ENCODE measurements at regions not wholly inside any gene's neighbourhood (a gene's known extent, or its start where the extent isn't known, plus 50 kb on each side); places are given as distances from the start of the nearest gene placed in this dataset.
"Not testable (repeated sequence)": the region's sequence is repeated elsewhere in the genome, so short reads cannot be mapped to it uniquely, and the experiment has no call there.

- DNase-seq = no peak
Observed at GRCh38 chr13:78976696-78977095, 317.7 kb upstream of the OBI1 start.

DNA sequence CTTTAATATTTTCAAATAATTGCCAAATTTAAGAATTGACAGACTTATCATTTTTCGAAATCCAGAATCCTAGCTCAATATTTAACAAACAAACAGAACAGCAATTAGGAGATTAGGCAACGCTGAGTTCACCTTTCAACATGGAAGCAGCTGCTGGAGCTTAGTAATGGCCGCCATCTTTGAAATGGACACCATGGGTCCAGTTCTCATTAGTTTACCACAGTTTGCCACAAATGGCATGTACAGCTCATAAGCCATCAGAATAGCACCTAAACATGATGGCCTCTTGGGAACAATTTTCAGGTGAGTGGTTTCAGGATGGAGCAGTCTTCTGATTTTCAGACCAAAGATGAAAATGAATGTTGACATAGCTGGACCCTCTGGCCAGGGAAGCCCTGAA is 313.6 kb upstream of the OBI1 start:
- DNase-seq = no peak

- DNase-seq = no peak
Observed at GRCh38 chr13:78971355-78972025, 312.5 kb upstream of the OBI1 start.

- no peak for DNase-seq
Observed at GRCh38 chr13:78960881-78961280, 301.9 kb upstream of the OBI1 start.

- no peak for DNase-seq
Observed at GRCh38 chr13:78958006-78958405, 299.1 kb upstream of the OBI1 start.

DNA sequence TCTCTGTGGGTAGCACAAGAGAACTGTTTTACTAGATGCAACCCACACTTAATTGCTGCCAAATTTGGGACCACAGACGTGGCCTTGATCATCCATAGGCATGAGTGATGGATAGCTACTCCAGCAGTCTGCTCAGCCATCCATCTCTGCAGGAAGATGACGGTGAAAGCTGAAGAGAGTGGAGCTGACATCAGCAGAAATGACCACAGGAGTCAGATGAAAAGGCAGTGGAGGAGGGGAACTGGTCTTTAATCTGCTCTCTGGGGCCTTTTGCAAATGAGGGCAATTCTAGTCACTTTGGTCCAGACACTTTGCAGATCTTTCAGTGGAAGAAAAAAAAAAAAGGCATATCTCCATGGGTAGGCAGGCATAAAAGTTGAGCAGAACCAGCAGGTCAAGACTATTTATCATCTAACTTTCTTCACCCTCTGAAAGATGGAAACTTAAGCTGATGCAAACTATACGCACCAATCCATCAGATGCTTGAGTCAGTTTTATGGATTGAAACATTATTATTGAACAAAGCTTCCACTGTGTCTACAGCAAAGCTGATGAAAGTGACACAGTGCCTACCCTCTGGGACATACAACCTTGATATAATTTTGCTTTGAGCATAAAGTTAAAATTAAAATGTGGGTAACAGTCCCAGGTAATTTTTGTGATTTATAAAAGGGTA is 281.6 kb upstream of the OBI1 start:
- no peak for DNase-seq

GRCh38 chr13:78934336-78934735 is 275.4 kb upstream of the OBI1 start:
- DNase-seq = no peak

GRCh38 chr13:78915015-78915414 is 256.1 kb upstream of the OBI1 start:
- DNase-seq = no peak

DNA sequence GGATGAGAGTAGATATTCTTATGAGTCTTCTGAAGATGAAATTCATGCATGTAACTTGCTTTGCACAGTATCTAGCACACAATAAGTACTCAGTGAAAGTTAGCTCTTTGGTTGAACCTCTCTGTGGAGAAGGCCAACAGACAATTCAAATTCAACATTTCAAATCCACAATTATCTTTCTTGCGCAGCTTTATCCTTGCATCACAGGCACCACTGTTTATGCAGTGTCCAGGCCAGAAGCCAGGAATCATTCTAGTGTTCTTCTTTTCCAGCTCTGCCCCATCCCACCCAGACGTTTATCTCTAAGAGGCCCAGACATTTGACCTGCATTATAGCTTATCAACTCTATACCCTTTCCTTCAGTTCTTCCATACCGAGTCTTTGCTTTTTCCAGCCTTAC is 254.7 kb upstream of the OBI1 start:
- DNase-seq = no peak

- DNase-seq = no peak
Observed at GRCh38 chr13:78910147-78910546, 251.2 kb upstream of the OBI1 start.

- no peak for DNase-seq
Observed at GRCh38 chr13:78909276-78909675, 250.3 kb upstream of the OBI1 start.

DNA sequence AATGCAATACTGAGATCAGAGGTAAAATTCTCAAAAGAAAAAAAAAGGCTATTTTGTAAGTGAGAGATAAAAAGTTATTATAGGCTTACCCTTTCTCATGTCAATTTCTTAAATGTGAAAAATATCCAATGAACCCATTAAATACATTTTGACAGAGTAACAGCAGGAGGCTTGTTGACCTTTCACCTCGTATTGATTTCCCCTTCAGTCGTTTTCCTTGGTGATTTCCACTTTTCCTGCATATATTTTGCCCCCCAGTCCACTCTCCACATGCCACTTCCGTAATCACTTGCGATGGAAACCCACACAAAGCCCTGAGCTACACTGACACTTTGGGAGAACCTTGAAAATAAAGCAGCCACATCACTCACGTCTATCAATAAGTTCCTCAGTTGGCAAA is 248.1 kb upstream of the OBI1 start:
- DNase-seq = no peak

GRCh38 chr13:78897200-78897599 is 238.2 kb upstream of the OBI1 start:
- no peak for DNase-seq

GRCh38 chr13:78884571-78884970 is 225.6 kb upstream of the OBI1 start:
- no peak for DNase-seq

DNA sequence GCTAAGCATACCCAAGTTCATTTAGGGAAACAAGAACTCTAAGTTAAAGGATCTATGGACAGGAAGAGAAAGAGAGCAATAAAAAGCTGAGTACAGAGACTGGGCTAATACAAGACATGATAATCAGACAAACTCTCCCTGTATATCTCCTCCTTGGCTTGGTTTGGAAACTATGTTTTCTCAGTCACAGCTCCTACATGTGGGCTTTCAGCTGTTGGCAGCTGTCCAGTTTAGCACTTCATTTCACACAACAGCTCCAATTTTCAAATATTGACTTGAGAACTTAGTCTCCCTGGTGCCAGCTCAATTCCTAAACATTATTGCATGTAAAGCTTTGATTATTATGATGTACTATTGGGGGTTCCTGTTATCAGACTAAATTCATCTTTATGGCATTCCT is 222.8 kb upstream of the OBI1 start:
- peak; percentile 77 for DNase-seq

GRCh38 chr13:78881054-78881453 is 222.1 kb upstream of the OBI1 start:
- peak; percentile 37 for DNase-seq

- no peak for DNase-seq
Observed at GRCh38 chr13:78876915-78877549, 218.1 kb upstream of the OBI1 start.

DNA sequence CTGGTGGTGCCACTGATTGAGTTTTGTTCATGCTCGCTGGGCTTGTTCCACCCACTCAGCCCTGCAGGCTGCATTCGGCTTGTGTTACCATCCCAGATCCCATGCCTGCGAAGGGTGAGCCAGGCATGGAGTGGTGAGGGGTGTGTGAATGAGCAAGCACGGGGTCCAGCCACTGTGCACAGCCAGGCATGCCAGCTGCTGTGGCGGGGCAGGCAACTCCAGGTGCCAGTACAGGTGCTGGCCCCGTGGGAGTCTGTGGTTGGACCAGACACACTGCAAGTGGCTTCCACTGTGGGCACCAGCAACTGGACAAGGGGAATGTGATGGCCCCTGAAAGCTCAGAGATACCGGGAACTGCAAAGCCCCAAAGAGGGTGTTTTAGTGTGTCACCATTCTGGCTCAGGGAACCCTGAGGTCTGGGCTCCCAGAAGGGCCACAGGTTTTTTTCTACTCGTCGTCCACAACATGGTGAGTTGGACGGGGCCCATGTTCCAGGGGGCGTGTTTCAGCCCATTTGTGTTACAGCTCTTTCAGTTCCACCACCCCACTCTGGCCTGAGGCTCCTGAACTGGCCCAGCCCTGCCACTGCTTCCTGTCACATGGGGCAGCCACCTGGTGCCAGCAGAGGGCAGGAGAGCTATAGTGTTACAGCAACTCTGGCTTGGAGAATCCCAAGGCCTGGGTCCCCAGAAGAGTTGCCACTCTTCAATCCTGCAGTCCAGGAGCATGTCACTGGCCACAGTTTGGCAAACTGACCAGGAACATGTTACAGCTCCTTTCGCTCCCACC is 217.0 kb upstream of the OBI1 start:
- DNase-seq = no peak

DNA sequence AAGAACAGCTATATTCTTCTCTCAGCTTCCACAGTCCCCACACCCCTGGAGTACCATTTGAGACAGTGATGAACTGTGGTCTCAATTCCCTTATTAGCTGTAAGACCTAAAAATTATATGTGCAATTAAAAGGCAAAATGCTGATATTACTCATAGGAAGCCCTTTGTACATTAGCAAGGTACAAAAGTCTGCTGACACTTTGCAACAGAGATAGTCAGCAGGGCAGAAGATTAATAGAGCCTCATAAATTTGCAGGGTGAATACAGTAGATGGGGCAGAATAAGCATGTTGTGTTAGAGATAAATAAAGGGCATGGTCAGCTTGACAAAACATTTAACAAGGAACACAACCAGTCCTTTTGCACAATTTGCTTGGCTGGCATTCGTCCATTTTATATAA is 210.0 kb upstream of the OBI1 start:
- no peak for DNase-seq

- DNase-seq = no peak
Observed at GRCh38 chr13:78867655-78868054, 208.7 kb upstream of the OBI1 start.

- DNase-seq = not testable (repeated sequence)
Observed at GRCh38 chr13:78866076-78866475, 207.1 kb upstream of the OBI1 start.

DNA sequence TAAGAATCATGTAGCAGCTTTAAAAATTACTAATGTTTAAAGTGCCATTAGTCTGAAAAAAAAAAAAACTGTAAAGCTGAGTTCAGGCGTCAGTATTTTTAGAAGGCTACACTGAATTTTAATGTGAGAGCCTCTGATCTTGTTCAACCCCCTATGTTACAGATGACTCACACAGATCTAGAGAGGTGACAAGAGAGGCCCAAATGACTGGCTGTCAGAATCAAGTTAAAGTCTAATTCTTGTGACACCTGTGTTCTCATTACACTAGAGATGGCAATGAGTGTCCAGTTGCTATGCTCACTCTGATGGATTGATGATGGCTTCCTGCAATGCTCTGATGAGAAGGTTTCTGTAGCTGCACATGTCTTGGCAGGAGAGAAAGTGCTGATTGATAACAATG is 203.5 kb upstream of the OBI1 start:
- no peak for DNase-seq

GRCh38 chr13:78852709-78853108 is 193.8 kb upstream of the OBI1 start:
- DNase-seq = no peak

Data from NCI-H2081 treated with DMSO at 0.1 percent for 48 hours (cell line).